Activated T-helper 2 cell treated with anti-CD3 and anti-CD28 coated beads, Interferon-gamma antibody, Interleukin-2, Interleukin-4, amounts not matched to agents 10 μg/mL and 5 μg/mL and 100 μg/mL, durations not matched to agents 14 hours and 24 hours and 36 hours (primary cell): ENCODE measurements at regions not wholly inside any gene's neighbourhood (a gene's known extent, or its start where the extent isn't known, plus 50 kb on each side); places are given as distances from the start of the nearest gene placed in this dataset.

Experiments
- DNase-seq: peaks from one replicate; pipeline ENCODE4 v3.0.0; 2021; ENCODE audit warnings: low spot score
- H3K27ac Mint-ChIP-seq: one replicate; pipeline ENCODE4 v1.8.0; 2021; ENCODE audit warnings: mixed read lengths
- H3K27me3 Mint-ChIP-seq: one replicate; pipeline ENCODE4 v1.8.0; 2021; ENCODE audit warnings: low read depth, mixed read lengths
- H3K36me3 Mint-ChIP-seq: one replicate; pipeline ENCODE4 v1.8.0; 2021; ENCODE audit warnings: low read depth, mixed read lengths
- H3K4me1 Mint-ChIP-seq: one replicate; pipeline ENCODE4 v1.8.0; 2021; ENCODE audit warnings: low read depth, mixed read lengths
- H3K4me3 Mint-ChIP-seq: one replicate; pipeline ENCODE4 v1.8.0; 2021; ENCODE audit warnings: low read depth, mild to moderate bottlenecking, moderate library complexity, mixed read lengths
- H3K9me3 Mint-ChIP-seq: one replicate; pipeline ENCODE4 v1.8.0; 2021; ENCODE audit warnings: mixed read lengths
- intact Hi-C: fragments of 100-400 bp; cut with micrococcal nuclease; formaldehyde crosslinking; loops from one replicate; pipeline ENCODE4 v1.15.1; 2023

- no peaks in the 10 kb centered on the region for H3K27me3 Mint-ChIP-seq
- H3K36me3 Mint-ChIP-seq = no peaks in the 10 kb centered on the region
- intact Hi-C loops = no loop called here
- no peak overlapping the region for H3K27ac Mint-ChIP-seq
- H3K4me3 Mint-ChIP-seq = no peak overlapping the region
- no peaks in the 10 kb centered on the region for H3K4me1 Mint-ChIP-seq
- no peak for DNase-seq
- H3K9me3 Mint-ChIP-seq = no peaks in the 10 kb centered on the region
Observed at GRCh38 chr4:24140892-24141291, 251.0 kb upstream of the PPARGC1A start.

GRCh38 chr4:24137671-24138601 is 248.1 kb upstream of the PPARGC1A start:
- intact Hi-C loops = no loop called here
- no peak for DNase-seq
- Mint-ChIP-seq H3K27ac (no peak overlapping the region), H3K9me3 (no peaks in the 10 kb centered on the region), H3K4me3 (no peak overlapping the region), H3K36me3 (no peaks in the 10 kb centered on the region), H3K4me1 (no peaks in the 10 kb centered on the region), H3K27me3 (no peaks in the 10 kb centered on the region)

GRCh38 chr4:24131954-24132673 is 242.3 kb upstream of the PPARGC1A start:
- Mint-ChIP-seq H3K27ac (no peak overlapping the region), H3K27me3 (no peaks in the 10 kb centered on the region), H3K4me3 (no peak overlapping the region), H3K36me3 (no peaks in the 10 kb centered on the region), H3K9me3 (no peaks in the 10 kb centered on the region), H3K4me1 (no peaks in the 10 kb centered on the region)
- intact Hi-C loops = no loop called here
- no peak for DNase-seq

- intact Hi-C loops = no loop called here
- Mint-ChIP-seq H3K4me1 (no peaks in the 10 kb centered on the region), H3K4me3 (no peak overlapping the region)
Observed at GRCh38 chr4:24130637-24131036, 240.8 kb upstream of the PPARGC1A start.

DNA sequence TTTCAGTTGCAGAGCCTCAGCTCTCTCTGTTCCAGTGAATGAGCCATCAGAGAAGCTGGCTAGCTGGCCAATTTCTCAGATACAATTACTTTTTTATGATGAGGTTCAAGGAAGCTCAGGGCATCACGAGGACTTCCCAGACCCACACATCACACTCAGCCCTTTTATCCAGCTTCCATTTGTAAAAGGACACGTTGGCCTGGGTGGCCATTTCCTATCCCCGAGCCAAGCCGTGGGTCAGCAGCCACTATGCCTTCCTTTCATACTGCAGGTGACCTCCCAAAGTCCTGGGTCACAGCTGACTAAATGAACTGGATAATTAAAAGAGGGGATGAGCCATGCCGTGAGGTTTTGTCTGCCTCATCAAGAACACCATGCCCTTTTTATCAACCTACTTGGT is 236.9 kb upstream of the PPARGC1A start:
- H3K27ac Mint-ChIP-seq = no peak overlapping the region
- intact Hi-C loops = no loop called here
- no peaks in the 10 kb centered on the region for H3K9me3 Mint-ChIP-seq
- H3K4me3 Mint-ChIP-seq = no peak overlapping the region
- H3K4me1 Mint-ChIP-seq = no peaks in the 10 kb centered on the region
- no peak for DNase-seq
- no peaks in the 10 kb centered on the region for H3K27me3 Mint-ChIP-seq
- no peaks in the 10 kb centered on the region for H3K36me3 Mint-ChIP-seq

More at GRCh38 chr4:24130637-24131036, 240.8 kb upstream of the PPARGC1A start:
- Mint-ChIP-seq H3K9me3 (no peaks in the 10 kb centered on the region), H3K27ac (no peak overlapping the region), H3K36me3 (no peaks in the 10 kb centered on the region), H3K27me3 (no peaks in the 10 kb centered on the region)
- no peak for DNase-seq

DNA sequence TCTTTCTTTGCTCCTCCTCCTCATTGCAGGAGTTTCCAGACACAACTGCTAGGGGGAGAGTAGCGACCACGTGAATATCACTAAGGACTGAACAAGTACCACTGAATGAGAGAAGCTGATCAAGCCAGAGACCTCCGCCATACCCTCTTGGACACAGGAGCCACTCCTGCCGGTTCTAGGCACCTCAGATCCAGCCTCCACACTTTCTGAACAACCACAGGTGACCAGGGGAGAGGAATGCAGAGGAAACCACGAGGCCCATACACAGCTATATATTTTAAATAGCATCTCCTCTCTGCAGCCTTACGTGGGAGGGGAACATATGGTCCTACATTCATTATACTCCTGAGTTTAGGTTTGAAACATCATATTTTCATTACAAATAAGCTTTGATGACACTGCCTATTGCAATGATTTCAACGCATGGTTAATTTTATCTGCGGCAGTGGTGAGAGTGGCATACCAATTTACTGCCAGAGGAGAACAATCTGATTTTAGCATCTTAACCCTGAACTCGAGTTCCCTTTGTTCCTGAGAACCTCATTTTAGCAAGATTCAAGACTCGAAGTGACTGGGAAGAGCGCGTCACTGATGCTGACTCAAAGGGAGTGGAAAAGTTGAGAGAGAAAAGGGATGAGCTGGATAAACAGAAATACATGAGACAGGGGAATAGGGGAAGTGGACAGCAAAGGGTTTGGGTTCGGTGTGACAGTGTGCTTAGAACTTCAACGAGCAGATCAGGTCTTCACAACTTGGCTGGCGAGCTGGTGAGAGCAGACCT is 231.7 kb upstream of the PPARGC1A start:
- H3K36me3 Mint-ChIP-seq = no peaks in the 10 kb centered on the region
- no peak for DNase-seq
- intact Hi-C loops = no loop called here
- no peak overlapping the region for H3K4me3 Mint-ChIP-seq
- no peaks in the 10 kb centered on the region for H3K9me3 Mint-ChIP-seq
- no peak overlapping the region for H3K27ac Mint-ChIP-seq
- H3K4me1 Mint-ChIP-seq = no peaks in the 10 kb centered on the region
- no peaks in the 10 kb centered on the region for H3K27me3 Mint-ChIP-seq

GRCh38 chr4:24117975-24118374 is 228.1 kb upstream of the PPARGC1A start:
- no peaks in the 10 kb centered on the region for H3K9me3 Mint-ChIP-seq
- H3K27ac Mint-ChIP-seq = no peak overlapping the region
- H3K36me3 Mint-ChIP-seq = no peaks in the 10 kb centered on the region
- H3K4me3 Mint-ChIP-seq = no peak overlapping the region
- no peaks in the 10 kb centered on the region for H3K27me3 Mint-ChIP-seq
- DNase-seq = no peak
- H3K4me1 Mint-ChIP-seq = no peaks in the 10 kb centered on the region
- intact Hi-C loops = no loop called here

- Mint-ChIP-seq H3K4me1 (no peaks in the 10 kb centered on the region), H3K4me3 (no peak overlapping the region), H3K36me3 (no peaks in the 10 kb centered on the region), H3K27ac (no peak overlapping the region), H3K27me3 (no peaks in the 10 kb centered on the region), H3K9me3 (no peaks in the 10 kb centered on the region)
- intact Hi-C loops = no loop called here
- DNase-seq = no peak
Observed at GRCh38 chr4:24116107-24116506, 226.3 kb upstream of the PPARGC1A start.

DNA sequence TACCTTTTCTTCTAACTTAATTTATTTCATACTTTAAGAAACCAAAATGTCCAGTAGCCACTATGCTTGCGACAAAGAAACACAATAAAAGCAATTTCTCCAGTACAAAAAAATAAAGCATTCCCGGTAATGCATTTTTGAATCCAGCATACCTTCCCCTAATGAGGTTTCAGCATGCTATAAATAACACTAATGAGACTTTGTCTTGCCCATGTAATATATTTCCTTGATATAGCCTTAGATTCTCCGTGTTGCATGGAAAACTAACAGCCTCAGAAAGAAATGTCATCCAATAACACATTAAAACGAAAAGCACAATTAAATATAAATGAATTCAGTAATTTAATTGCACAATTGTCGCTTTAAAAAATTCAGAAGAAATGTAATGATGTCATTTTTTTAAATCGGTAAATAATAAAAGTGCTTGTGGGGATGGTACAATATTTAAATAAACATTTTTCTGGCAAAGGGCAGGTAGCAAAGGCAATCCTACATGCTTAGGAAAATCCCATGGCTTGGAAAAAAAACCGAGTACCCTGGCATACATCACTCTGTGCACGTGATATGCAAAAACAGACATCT is 225.2 kb upstream of the PPARGC1A start:
- Mint-ChIP-seq H3K27me3 (no peaks in the 10 kb centered on the region), H3K36me3 (no peaks in the 10 kb centered on the region), H3K27ac (no peak overlapping the region), H3K9me3 (no peaks in the 10 kb centered on the region), H3K4me3 (no peak overlapping the region), H3K4me1 (no peaks in the 10 kb centered on the region)
- DNase-seq = no peak
- intact Hi-C loops = no loop called here

GRCh38 chr4:24114444-24114843 is 224.6 kb upstream of the PPARGC1A start:
- Mint-ChIP-seq H3K4me3 (no peak overlapping the region), H3K36me3 (no peaks in the 10 kb centered on the region), H3K9me3 (no peaks in the 10 kb centered on the region), H3K27ac (no peak overlapping the region), H3K4me1 (no peaks in the 10 kb centered on the region), H3K27me3 (no peaks in the 10 kb centered on the region)
- intact Hi-C loops = no loop called here
- no peak for DNase-seq

GRCh38 chr4:24112466-24112865 is 222.6 kb upstream of the PPARGC1A start:
- Mint-ChIP-seq H3K4me1 (no peaks in the 10 kb centered on the region), H3K9me3 (no peaks in the 10 kb centered on the region), H3K36me3 (no peaks in the 10 kb centered on the region), H3K4me3 (no peak overlapping the region), H3K27me3 (no peaks in the 10 kb centered on the region), H3K27ac (no peak overlapping the region)
- intact Hi-C loops = no loop called here
- no peak for DNase-seq

DNA sequence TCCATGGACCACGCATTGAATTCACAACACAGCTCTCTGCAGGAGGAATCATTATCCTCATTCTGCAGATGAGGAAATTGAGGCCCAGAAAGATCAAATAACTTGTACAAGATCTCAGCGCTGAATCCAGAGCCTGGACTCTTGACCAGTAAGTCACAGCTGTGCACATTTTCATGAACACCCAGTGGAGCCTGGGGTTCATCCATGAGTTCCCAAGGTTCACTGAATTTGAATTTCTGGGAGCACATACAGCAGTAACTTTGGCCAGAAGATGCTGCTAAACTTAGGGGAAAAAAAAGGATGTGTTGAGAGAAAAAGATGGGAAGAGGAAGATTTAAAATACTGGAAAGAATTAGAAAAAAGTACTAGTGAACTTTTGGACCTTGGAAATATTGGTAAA is 218.7 kb upstream of the PPARGC1A start:
- Mint-ChIP-seq H3K27ac (no peak overlapping the region), H3K36me3 (no peaks in the 10 kb centered on the region), H3K27me3 (no peaks in the 10 kb centered on the region), H3K4me3 (no peak overlapping the region), H3K9me3 (peaks cover 6% of the 10 kb centered on the region), H3K4me1 (no peaks in the 10 kb centered on the region)
- DNase-seq = no peak
- intact Hi-C loops = no loop called here
